K562 (cell line): ENCODE measurements at regions not wholly inside any gene's neighbourhood (a gene's known extent, or its start where the extent isn't known, plus 50 kb on each side); places are given as distances from the start of the nearest gene placed in this dataset.

Experiments
- ATAC-seq: fragments of 200-7000 bp; cut with Tn5 transposase; 3 replicates; pipeline ENCODE4 v1.9.1; 2020; ENCODE audit warnings: moderate library complexity
- BruUV-seq: library from RNA; stranded (reverse); fragments of 400-500 nt; replicated peaks from 2 replicates; lab custom pipeline; 2021; lab: Mats Ljungman, UMichigan
- CTCF ChIA-PET: fragments of 300-600 bp; formaldehyde crosslinking; extraction: SDS; loops from one replicate; lab custom pipeline; 2021; ENCODE audit warnings: low intra/inter-chr PET ratio; lab: Yijun Ruan, JAX
- POLR2A ChIA-PET: fragments of 300-600, 350-650 bp; sonication (Branson Sonifier 250); formaldehyde crosslinking; extraction: SDS; loops from one replicate; lab custom pipeline; 2021; ENCODE audit warnings: antibody characterized with exemption, inconsistent platforms; lab: Yijun Ruan, JAX
- DNase-seq, 4 experiments: peaks; one replicate each; pipeline versions ENCODE4 v3.0.0 to v3.0.0-alpha.2; 2011 to 2018; ENCODE audit warnings: low spot score in 3 of 4, mixed read lengths in 3 of 4; ENCODE audit errors: extremely low read depth in 1 of 4
- FAIRE-seq: peaks from 2 replicates; lab custom pipeline; 2011; peaks lifted over from hg19 to GRCh38; lab: Jason Lieb, UNC
- H2AFZ ChIP-seq: 2 replicates; pipeline ENCODE4 v1.6.0; 2011; ENCODE audit warnings: low read depth, low read length, control low read depth, inconsistent platforms
- H3K27ac ChIP-seq: fragments of 200-600 bp; 3 replicates; pipeline ENCODE4 v1.8.0; 2011; ENCODE audit warnings: low read depth, mild to moderate bottlenecking, control low read depth, inconsistent platforms, low read length, moderate library complexity, mixed read lengths; ENCODE audit errors: extremely low read depth
- H3K27me3 ChIP-seq, 2 experiments: fragments of 300-600 bp in 1 of 2; 2 replicates in 1 of 2; 3 replicates in 1 of 2; pipeline versions ENCODE4 v1.6.0 to v1.8.0; 2011; ENCODE audit warnings: inconsistent platforms in 2 of 2, low read length in 2 of 2, mild to moderate bottlenecking in 1 of 2, mixed read lengths in 1 of 2, moderate library complexity in 1 of 2; ENCODE audit not compliant: control insufficient read depth in 2 of 2, insufficient read depth in 2 of 2
- H3K36me3 ChIP-seq: fragments of 300-600 bp; 3 replicates; pipeline ENCODE4 v1.8.0; 2011; ENCODE audit warnings: mild to moderate bottlenecking, low read length, inconsistent platforms; ENCODE audit not compliant: control insufficient read depth, insufficient read depth
- H3K4me1 ChIP-seq, 2 experiments: fragments of 200-600 bp in 1 of 2; replicated peaks in 1 of 2; 2 replicates in 1 of 2; 3 replicates in 1 of 2; pipeline versions ENCODE4 v1.5.1 to v1.8.0; 2011; ENCODE audit warnings: inconsistent platforms in 2 of 2, low read length in 2 of 2, mild to moderate bottlenecking in 1 of 2, mixed read lengths in 1 of 2, moderate library complexity in 1 of 2; ENCODE audit not compliant: control insufficient read depth in 2 of 2, insufficient read depth in 2 of 2
- H3K4me2 ChIP-seq: 2 replicates; pipeline ENCODE4 v1.6.1; 2011; ENCODE audit warnings: low read length, control low read depth, inconsistent platforms, mixed read lengths; ENCODE audit not compliant: insufficient read depth
- H3K4me3 ChIP-seq: fragments of 200-600 bp; sonication (generic), shearing (Covaris generic); 2 replicates; pipeline ENCODE4 v1.5.1; 2016; ENCODE audit warnings: control low read depth, inconsistent platforms
- H3K79me2 ChIP-seq: fragments of 200-600 bp; 3 replicates; pipeline ENCODE4 v1.8.0; 2011; ENCODE audit warnings: low read length, inconsistent platforms; ENCODE audit not compliant: control insufficient read depth, insufficient read depth
- H3K9ac ChIP-seq, 2 experiments: 2 replicates each; pipeline versions ENCODE4 v1.6.0 to v1.6.1; 2011; ENCODE audit warnings: low read depth in 2 of 2, low read length in 2 of 2, control low read depth in 1 of 2, inconsistent platforms in 1 of 2, mild to moderate bottlenecking in 1 of 2, mixed read lengths in 1 of 2; ENCODE audit not compliant: insufficient read depth in 1 of 2
- H3K9me1 ChIP-seq: one replicate; pipeline ENCODE4 v1.6.0; 2011; ENCODE audit warnings: inconsistent platforms, mild to moderate bottlenecking, low read length, moderate library complexity; ENCODE audit not compliant: control insufficient read depth, insufficient read depth
- H3K9me3 ChIP-seq: replicated peaks from 2 replicates; pipeline ENCODE4 v1.5.1; 2011; ENCODE audit warnings: low read depth, low read length, inconsistent platforms; ENCODE audit not compliant: control insufficient read depth, insufficient read depth
- H4K20me1 ChIP-seq: replicated peaks from 2 replicates; pipeline ENCODE4 v1.6.1; 2011; ENCODE audit warnings: low read length, inconsistent platforms, mixed read lengths; ENCODE audit not compliant: control insufficient read depth, insufficient read depth
- AFF4 ChIP-seq: sonication (generic); formaldehyde crosslinking; IDR thresholded peaks from 2 replicates; pipeline ENCODE4 v1.8.0; 2023; ENCODE audit warnings: mild to moderate bottlenecking, missing genetic modification reagents
- ARID1B ChIP-seq: fragments of 450-650 bp; IDR thresholded peaks from 2 replicates; pipeline ENCODE4 v1.6.1; 2016; ENCODE audit warnings: antibody characterized with exemption, mild to moderate bottlenecking, inconsistent platforms
- BRD9 ChIP-seq: fragments of 450-650 bp; IDR thresholded peaks from 2 replicates; pipeline ENCODE4 v1.6.1; 2018; ENCODE audit warnings: low read depth; ENCODE audit not compliant: partially characterized antibody
- GATAD2A ChIP-seq: fragments of 450-650 bp; IDR thresholded peaks from 2 replicates; pipeline ENCODE4 v1.6.1; 2017
- LARP7 ChIP-seq: fragments of 450-650 bp; IDR thresholded peaks from 2 replicates; pipeline ENCODE4 v1.6.1; 2016
- SRF ChIP-seq, 2 experiments: fragments of 250-450, 450-650 bp in 1 of 2; sonication (Bioruptor Pico) in 1 of 2; sonication (generic) in 1 of 2; formaldehyde crosslinking; IDR thresholded peaks; 2 replicates each; pipeline versions ENCODE4 v1.5.0 to v1.5.1; 2020 to 2022; ENCODE audit warnings: mild to moderate bottlenecking in 1 of 2, missing genetic modification reagents in 1 of 2
- ZNF134 ChIP-seq: fragments of 250-450 bp; sonication (Bioruptor Pico); conservative IDR thresholded peaks from 2 replicates; pipeline ENCODE4 v1.4.0; 2020
- ZNF589 ChIP-seq: fragments of 200-800 bp; sonication (Bioruptor generic); IDR thresholded peaks from 2 replicates; pipeline ENCODE4 v1.6.1; 2016; ENCODE audit warnings: low read depth, missing genetic modification characterization, missing compliant biosample characterization
- ZNF592 ChIP-seq: fragments of 450-650 bp; IDR thresholded peaks from 2 replicates; pipeline ENCODE4 v1.6.1; 2017; ENCODE audit warnings: antibody characterized with exemption, mild to moderate bottlenecking
- WGBS: fragments of 100-300 bp; shearing (Covaris generic); methylation state at CpG from one replicate; pipeline ENCODE4 v1.1.6; 2016; ENCODE audit warnings: low coverage, mixed read lengths; ENCODE audit not compliant: insufficient coverage; ENCODE audit errors: missing lambda C conversion rate; 5-methylcytosine and 5-hydroxymethylcytosine counted together
- in situ Hi-C: fragments of 300-500 bp; cut with MboI; formaldehyde crosslinking; loops from 4 replicates; pipeline ENCODE4 v1.15.0; 2018; ENCODE audit warnings: inconsistent platforms, mixed read lengths
- intact Hi-C: fragments of 100-400 bp; cut with micrococcal nuclease; formaldehyde crosslinking; loops from 2 replicates; pipeline ENCODE4 v1.14.2; 2022

GRCh38 chrX:500481-501010, 113.8 kb upstream of the PPP2R3B start:
- 14% methylated on average over 19 of the region's 31 CpGs for WGBS
- DNase-seq = no peak
- ChIA-PET CTCF (no interaction called here), POLR2A (no interaction called here)
- in situ Hi-C loops = no loop called here
- no peak overlapping the region for H3K9ac ChIP-seq
- no peak overlapping the region for H2AFZ ChIP-seq
- peaks cover 0 to 3% of the 10 kb centered on the region in 2 experiments; a peak in 1 of 5 replicates for H3K4me1 ChIP-seq
- no TSS peak for BruUV-seq
- H3K9me3 ChIP-seq = no peaks in the 10 kb centered on the region
- intact Hi-C loops = no loop called here
- no peak overlapping the region for H3K27ac ChIP-seq
- H3K4me2 ChIP-seq = no peak overlapping the region
- TF ChIP-seq SRF (CRISPR knock-in tag; IDR thresholded peaks at IDR 0.05) (no peak), ZNF589 (no peak), GATAD2A (no peak)
- H4K20me1 ChIP-seq = no peaks in the 10 kb centered on the region
- H3K36me3 ChIP-seq = no peaks in the 10 kb centered on the region
- H3K27me3 ChIP-seq = peaks cover 4 to 28% of the 10 kb centered on the region in 2 experiments; a peak in 2 of 5 replicates
- no peak overlapping the region for H3K4me3 ChIP-seq
- no peak for FAIRE-seq
- H3K9me1 ChIP-seq = no peaks in the 10 kb centered on the region
- ATAC-seq = no peak
- H3K79me2 ChIP-seq = no peaks in the 10 kb centered on the region

- ChIA-PET CTCF (no interaction called here), POLR2A (no interaction called here)
- no peak overlapping the region for H3K4me3 ChIP-seq
- ATAC-seq (no peak), DNase-seq (peak in 1 of 4 experiments; percentile 9), FAIRE-seq (no peak)
- H3K27me3 ChIP-seq = no peaks in the 10 kb centered on the region; a peak in 1 of 5 replicates
- no peaks in the 10 kb centered on the region for H3K36me3 ChIP-seq
- H3K79me2 ChIP-seq = no peaks in the 10 kb centered on the region
- no peak overlapping the region for H3K4me2 ChIP-seq
- intact Hi-C loops = no loop called here
- no peak overlapping the region for H3K27ac ChIP-seq
- no peak overlapping the region for H3K9ac ChIP-seq
- no peaks in the 10 kb centered on the region for H3K9me3 ChIP-seq
- H2AFZ ChIP-seq = no peak overlapping the region
- in situ Hi-C loops = no loop called here
- no peaks in the 10 kb centered on the region for H3K4me1 ChIP-seq
- no TSS peak for BruUV-seq
- no peaks in the 10 kb centered on the region for H3K9me1 ChIP-seq
- WGBS = 12% methylated on average over 8 of the region's 8 CpGs
- no peaks in the 10 kb centered on the region for H4K20me1 ChIP-seq
- TF ChIP-seq ZNF592 (no peak), ARID1B (no peak), ZNF134 (CRISPR knock-in tag) (no peak), AFF4 (CRISPR knock-in tag) (no peak), BRD9 (no peak), LARP7 (no peak)
Observed at GRCh38 chrX:506341-506740, 119.6 kb upstream of the PPP2R3B start.
